ENCODE measurements at regions not wholly inside any gene's neighbourhood (a gene's known extent, or its start where the extent isn't known, plus 50 kb on each side); places are given as distances from the start of the nearest gene placed in this dataset.

DNA sequence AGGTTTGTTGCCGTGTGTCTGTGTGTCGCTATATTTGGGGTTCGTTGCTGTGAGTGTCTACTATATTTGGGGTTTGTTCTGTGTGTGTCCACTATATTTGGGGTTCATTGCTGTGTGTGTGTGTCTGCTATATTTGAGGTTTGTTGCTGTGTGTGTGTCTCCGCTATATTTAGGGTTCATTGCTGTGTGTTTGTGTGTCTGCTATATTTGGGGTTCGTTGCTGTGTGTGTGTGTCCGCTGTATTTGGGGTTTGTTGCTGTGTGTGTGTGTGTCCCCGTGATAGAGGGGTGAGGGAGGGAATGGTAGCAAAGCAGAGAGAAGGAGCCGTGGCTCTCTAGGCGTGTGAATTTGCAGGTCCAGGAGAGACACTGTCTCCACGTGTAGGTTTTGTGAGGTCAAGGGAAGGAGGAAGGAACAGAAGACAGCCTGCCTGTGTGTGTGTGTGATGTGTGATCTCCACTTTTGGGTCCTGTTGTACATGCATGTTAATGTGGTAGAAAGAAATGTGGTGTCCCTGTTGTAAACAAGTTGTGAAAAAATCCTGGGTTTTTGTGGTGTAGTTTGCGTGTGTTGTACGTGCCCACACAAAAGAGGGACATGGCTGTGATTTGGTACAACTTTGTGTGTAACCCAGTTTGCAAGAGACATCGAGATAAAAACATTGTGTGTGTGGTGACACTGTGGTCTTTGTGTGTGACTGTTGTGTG, 56.3 kb upstream of the ECE1 start:
- no peak for DNase-seq (ENCODE audit: low read depth)

DNA sequence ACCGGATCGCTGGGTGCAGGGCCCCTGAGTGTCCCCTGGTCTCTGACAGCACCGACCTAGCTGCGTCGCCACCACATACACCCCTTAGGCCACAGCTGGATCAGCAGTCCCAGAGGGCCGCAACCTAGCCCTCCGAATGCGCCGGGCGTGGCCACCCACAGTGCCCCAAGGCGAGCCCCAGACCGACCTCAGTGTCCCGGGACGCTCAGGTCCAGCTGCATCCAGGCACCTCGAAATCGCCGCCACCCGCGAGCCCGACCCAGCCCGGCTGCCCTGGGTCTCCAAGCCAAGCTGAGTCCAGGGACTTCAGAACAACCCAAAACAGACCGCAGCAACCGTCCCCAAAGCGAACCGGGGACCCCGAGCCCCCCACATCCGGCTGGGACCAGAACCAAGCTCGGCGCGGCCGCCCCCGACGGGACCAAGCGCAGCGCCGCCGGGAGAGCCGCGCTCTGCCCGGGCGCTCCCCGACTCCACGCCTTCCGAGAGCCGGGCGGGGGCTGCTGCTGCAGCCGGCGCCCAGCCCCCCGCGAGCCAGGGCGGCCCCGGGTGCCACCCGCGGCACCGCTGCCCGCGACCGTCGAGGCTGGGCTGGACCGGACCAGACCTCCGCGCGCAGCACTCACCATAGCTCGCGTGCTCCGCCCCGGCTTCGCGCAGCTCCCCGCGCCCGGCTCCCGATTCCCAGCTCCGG, 54.6 kb upstream of the ECE1 start:
- no peak for DNase-seq (ENCODE audit: low read depth)

DNA sequence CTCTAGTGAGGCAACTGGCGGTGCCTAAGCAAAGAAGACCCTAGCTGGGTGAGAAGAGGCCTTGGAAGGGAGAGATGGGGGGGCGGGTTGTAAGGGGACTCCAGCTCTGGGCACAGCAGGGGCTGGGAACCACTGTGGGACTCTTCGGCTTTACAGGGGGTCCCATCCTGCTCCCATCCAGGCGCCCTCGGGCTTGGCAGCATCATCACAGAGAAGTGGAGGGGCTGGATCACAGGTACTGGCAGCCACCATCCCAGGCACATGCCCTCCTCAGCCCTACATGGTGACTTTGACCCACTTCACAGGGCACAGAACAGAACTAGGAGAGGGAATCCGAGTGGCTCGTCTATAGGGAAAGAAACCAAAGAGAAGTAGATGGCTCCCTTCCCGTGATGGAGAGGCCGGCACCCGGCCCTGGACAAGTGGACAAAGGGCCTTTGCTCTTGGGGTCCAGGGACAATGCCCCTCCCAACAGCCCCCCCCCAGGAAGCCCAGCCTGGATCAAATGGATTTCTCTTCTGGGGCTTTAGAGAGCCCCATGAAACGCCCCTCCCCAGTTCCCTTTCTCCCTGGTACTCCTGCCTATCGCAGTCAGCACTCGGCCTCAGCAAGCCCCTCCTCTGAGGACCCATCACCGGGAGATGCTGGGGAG, 54.0 kb upstream of the ECE1 start:
- no peak for DNase-seq (ENCODE audit: low read depth)

DNA sequence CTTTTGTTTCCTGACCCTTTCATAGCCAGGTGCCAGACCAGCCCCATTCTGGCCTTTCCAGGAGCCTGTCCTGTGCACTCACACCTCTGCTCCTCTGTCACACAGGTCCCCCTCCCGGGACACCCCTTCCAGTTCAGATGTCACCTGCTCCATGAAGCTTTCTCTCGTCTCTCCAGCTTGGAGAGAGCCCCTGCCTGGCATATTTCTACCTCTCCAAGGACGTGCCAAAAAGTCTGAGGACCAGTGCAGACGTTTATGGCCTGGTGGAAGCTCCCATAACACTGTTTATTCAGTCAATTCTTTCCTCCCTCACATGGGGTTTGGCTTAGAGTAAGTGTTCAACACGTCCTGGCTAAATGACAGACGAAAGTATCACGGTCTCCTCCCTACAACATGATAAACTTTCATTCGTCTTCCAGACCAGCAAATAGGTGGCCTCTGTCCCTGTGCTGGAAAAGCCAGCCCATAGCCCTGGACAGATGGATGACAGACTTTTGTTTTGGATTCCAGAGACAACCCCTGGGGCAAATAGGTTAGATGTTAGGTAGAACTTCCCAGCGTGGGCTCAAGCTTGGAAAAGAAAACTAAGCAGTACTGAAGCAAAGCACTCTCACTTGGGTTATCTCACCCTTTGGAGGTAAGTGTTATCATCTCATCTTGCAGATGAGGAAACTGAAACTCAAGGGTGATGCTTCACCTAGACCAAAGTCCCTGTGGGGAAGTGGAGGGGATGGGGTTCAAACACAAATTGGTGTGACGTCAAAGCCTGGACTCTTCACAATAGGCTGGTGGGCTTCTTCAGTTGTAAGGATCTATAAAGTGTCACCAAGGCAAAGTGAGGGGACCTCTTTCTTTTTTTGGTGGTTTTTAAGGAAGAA, 52.9 kb upstream of the ECE1 start:
- no peak for DNase-seq (ENCODE audit: low read depth)

DNA sequence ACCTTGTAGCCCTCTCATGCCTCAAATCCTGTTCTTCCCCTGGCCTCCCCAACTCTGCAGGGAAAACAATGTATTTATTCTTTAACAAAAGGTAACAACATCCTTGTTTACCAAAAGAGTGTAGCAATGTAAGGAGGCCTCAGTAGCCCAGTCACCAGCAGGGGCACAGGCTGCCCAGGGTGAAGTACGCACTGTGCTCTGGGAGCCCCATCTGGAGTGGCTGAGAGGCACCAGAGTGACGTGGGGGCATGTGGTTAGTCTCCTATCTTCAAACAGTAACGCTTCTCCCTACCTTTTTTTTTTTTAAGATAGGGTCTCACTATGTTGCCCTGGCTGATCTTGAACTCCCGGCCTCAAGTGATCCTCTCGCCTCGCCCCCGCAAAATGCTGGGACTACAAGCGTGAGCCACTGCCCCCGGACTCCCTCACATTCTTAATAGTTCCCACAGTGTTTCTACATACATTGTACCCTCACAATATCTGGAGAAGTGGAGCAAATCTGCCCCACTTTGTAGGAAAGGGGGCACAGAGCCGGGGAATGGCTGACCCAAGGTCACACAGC, 51.3 kb upstream of the ECE1 start:
- DNase-seq (ENCODE audit: low read depth), result no peak

DNA sequence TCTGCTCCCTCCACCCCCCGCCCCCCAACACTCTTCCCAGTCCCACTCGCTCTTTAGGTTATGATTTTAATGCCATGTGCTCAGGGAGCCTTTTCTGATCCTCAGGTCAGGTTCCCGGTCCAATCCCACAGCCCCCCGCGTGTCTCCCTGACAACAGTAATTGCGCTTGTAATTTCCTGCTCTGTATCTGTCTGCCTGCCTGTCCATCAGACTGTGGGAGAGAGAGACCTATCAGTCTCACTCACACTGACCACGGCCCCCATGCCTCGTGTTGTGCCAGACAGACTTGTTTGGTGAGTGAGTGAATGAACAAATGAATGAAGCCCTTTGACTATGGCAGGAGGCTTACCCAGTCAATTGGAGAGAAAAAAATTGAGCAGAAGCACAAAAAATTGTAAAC, 50.8 kb upstream of the ECE1 start:
- DNase-seq (ENCODE audit: low read depth), result no peak

DNA sequence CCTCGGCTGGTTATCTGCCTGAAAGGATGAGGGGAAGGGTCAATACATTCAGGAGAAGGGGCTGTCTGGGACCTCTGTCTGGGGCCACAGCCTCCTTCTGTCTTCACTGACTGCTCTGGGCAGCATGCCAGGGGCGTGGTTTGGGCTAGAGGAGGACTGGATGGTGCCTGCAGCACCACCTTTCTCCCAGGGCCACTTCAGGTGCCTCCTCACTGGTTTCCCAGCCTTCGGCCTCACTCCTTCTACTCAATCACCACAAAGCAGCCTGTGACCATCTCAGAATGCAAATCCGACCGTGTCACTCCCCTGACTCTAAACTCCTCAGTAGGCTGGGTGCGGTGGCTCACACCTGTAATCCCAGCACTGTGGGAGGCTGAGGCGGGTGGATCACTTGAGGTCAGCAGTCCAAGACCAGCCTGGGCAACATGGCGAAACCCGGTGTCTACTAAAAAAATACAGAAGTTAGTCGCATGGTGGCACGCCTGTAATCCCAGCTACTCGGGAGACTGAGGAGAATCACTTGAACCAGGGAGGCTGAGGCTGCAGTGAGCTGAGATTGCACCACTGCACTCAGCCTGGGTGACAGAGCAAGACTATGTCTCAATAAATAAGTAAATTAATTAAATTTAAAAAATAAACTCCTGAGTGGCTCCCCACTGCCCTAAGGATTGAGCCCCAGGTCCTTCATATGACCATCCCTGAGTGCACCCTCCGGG, 50.1 kb upstream of the ECE1 start:
- DNase-seq (ENCODE audit: low read depth), result no peak
